Type B pancreatic cell (in vitro differentiated cells): ENCODE measurements at regions not wholly inside any gene's neighbourhood (a gene's known extent, or its start where the extent isn't known, plus 50 kb on each side); places are given as distances from the start of the nearest gene placed in this dataset.

ENCODE experiments used
- DNase-seq: peaks from one replicate; pipeline ENCODE4 v3.0.0; 2021; ENCODE audit warnings: mixed read lengths; ENCODE audit not compliant: unreplicated experiment; ENCODE audit errors: extremely low spot score
- H3K27ac Mint-ChIP-seq: 2 replicates; pipeline ENCODE4 v1.8.0; 2021; ENCODE audit warnings: mild to moderate bottlenecking, mixed read lengths
- H3K27me3 Mint-ChIP-seq: 2 replicates; pipeline ENCODE4 v1.8.0; 2021; ENCODE audit warnings: mixed read lengths
- H3K36me3 Mint-ChIP-seq: 2 replicates; pipeline ENCODE4 v1.8.0; 2021; ENCODE audit warnings: mixed read lengths
- H3K4me1 Mint-ChIP-seq: one replicate; pipeline ENCODE4 v1.8.0; 2021; ENCODE audit warnings: mixed read lengths; ENCODE audit not compliant: unreplicated experiment
- H3K4me3 Mint-ChIP-seq: 2 replicates; pipeline ENCODE4 v1.8.0; 2021; ENCODE audit warnings: mild to moderate bottlenecking, mixed read lengths
- H3K9me3 Mint-ChIP-seq: 2 replicates; pipeline ENCODE4 v1.8.0; 2021; ENCODE audit warnings: mixed read lengths
- CTCF ChIP-seq: fragments of 200-600 bp; sonication (generic); conservative IDR thresholded peaks from 2 replicates; pipeline ENCODE4 v1.5.0; 2021; ENCODE audit warnings: antibody characterized with exemption, mild to moderate bottlenecking

DNA sequence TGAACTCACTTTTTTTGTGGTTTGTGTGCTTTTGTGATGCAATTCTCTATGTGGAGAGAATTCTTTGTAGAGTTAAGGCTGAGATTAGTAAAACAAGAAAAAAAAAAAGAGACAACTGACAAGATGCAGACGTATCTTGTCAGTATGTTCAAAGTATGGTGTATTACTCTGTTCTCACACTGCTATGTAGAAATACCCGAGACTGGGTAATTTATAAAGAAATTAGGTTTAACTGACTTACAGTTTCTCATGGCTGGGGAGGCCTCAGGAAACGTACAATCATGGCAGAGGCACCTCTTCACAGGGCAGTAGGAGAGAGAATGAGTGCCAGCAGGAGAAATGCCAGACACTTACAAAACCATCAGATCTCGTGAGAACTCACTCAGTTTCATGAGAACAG, 475.2 kb upstream of the CDH18 start:
- DNase-seq: no peak
- H3K27me3 Mint-ChIP-seq: no peaks in the 10 kb centered on the region
- no peak overlapping the region for H3K4me3 Mint-ChIP-seq
- TF ChIP-seq CTCF: no peak
- H3K4me1 Mint-ChIP-seq: no peaks in the 10 kb centered on the region
- H3K27ac Mint-ChIP-seq: no peak overlapping the region
- H3K9me3 Mint-ChIP-seq: no peaks in the 10 kb centered on the region
- no peaks in the 10 kb centered on the region for H3K36me3 Mint-ChIP-seq

GRCh38 chr5:20446121-20446520, 458.1 kb upstream of the CDH18 start:
- Mint-ChIP-seq H3K36me3 (no peaks in the 10 kb centered on the region), H3K4me1 (peaks cover 4% of the 10 kb centered on the region), H3K9me3 (no peaks in the 10 kb centered on the region), H3K27me3 (no peaks in the 10 kb centered on the region), H3K4me3 (no peak overlapping the region), H3K27ac (peak overlapping the region; percentile 95)
- no peak for DNase-seq
- TF ChIP-seq CTCF: no peak

DNA sequence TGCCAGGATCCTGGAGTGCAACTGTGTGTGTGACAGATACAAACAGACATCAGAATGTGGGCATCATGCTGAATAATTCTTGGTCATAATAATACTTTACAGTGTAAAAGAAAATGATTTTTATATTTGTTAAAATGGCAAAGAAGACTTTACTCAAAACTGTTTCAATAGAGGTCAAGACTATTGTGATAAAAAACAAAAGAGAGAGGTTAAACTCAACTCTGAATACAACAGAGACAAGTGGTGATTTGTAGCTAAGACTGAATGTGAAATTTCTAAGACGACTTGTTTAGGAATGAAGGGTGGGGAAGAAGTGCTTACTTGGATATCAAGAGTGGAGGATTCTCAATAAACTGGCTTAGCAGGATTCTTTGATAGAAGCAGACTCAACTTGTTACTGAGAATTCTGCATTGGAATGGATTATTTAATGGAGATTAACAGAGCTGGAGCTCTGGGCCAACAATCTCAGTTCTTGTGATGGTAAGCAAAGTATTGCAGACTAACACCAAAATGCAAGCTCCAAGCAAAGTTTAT, 457.4 kb upstream of the CDH18 start:
- H3K9me3 Mint-ChIP-seq: no peaks in the 10 kb centered on the region
- H3K27me3 Mint-ChIP-seq: no peaks in the 10 kb centered on the region
- no peaks in the 10 kb centered on the region for H3K36me3 Mint-ChIP-seq
- H3K4me1 Mint-ChIP-seq: peaks cover 4% of the 10 kb centered on the region
- DNase-seq: no peak
- peak overlapping the region; percentile 95 for H3K27ac Mint-ChIP-seq
- no peak for TF ChIP-seq CTCF
- H3K4me3 Mint-ChIP-seq: peak overlapping the region; percentile 13

DNA sequence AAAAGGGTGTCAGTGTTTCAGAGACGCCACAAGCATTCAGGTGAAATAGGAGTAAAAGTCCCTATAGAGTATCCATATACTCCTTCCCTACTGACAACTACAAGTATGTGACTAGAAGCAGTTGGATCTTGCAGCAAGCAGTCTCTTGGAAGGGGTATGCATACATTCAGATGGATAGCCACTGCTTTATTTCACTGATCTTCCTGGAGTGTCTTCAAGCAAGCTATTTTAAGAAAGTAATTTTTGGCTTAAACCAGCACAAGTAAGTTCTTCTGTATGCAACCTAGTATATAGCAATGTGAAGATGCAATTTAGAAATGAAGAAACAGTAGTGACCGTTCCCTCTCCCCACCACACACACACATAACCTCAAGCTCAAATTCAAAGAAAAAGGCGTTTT, 446.8 kb upstream of the CDH18 start:
- no peaks in the 10 kb centered on the region for H3K36me3 Mint-ChIP-seq
- no peak for DNase-seq
- no peaks in the 10 kb centered on the region for H3K27me3 Mint-ChIP-seq
- H3K9me3 Mint-ChIP-seq: no peaks in the 10 kb centered on the region
- no peak for TF ChIP-seq CTCF
- no peaks in the 10 kb centered on the region for H3K4me1 Mint-ChIP-seq
- H3K27ac Mint-ChIP-seq: no peak overlapping the region
- no peak overlapping the region for H3K4me3 Mint-ChIP-seq

- Mint-ChIP-seq H3K9me3 (no peaks in the 10 kb centered on the region), H3K4me3 (no peak overlapping the region), H3K27ac (no peak overlapping the region), H3K36me3 (no peaks in the 10 kb centered on the region), H3K4me1 (no peaks in the 10 kb centered on the region), H3K27me3 (no peaks in the 10 kb centered on the region)
- DNase-seq: no peak
- no peak for TF ChIP-seq CTCF
Observed at GRCh38 chr5:20420991-20421595, 433.1 kb upstream of the CDH18 start.
